AG04449 (cell line): ENCODE measurements at regions not wholly inside any gene's neighbourhood (a gene's known extent, or its start where the extent isn't known, plus 50 kb on each side); places are given as distances from the start of the nearest gene placed in this dataset.

Experiments
- CTCF ChIA-PET: fragments of 350-600 bp; formaldehyde crosslinking; extraction: SDS; loops from one replicate; lab custom pipeline; 2021; ENCODE audit warnings: antibody characterized with exemption; lab: Yijun Ruan, JAX
- POLR2A ChIA-PET: fragments of 400-600, 350-600 bp; formaldehyde crosslinking; extraction: SDS; loops from one replicate; lab custom pipeline; 2020; ENCODE audit warnings: antibody characterized with exemption, inconsistent platforms; lab: Yijun Ruan, JAX
- DNase-seq: peaks from one replicate; pipeline ENCODE4 v3.0.0-alpha.2; 2010; ENCODE audit warnings: low read depth, low spot score
- H3K4me3 ChIP-seq: 2 replicates; pipeline ENCODE4 v1.5.1; 2011; ENCODE audit warnings: low read depth, mild to moderate bottlenecking, control low read depth, low read length
- TF ChIP-seq, protein P1 (sequence below): IDR thresholded peaks from one replicate; pipeline ENCODE4 v1.5.1; 2011; ENCODE audit warnings: mild to moderate bottlenecking, moderate library complexity, low read length, control low read depth, inconsistent platforms; ENCODE audit not compliant: insufficient read depth; ENCODE audit errors: missing control alignments

DNA sequence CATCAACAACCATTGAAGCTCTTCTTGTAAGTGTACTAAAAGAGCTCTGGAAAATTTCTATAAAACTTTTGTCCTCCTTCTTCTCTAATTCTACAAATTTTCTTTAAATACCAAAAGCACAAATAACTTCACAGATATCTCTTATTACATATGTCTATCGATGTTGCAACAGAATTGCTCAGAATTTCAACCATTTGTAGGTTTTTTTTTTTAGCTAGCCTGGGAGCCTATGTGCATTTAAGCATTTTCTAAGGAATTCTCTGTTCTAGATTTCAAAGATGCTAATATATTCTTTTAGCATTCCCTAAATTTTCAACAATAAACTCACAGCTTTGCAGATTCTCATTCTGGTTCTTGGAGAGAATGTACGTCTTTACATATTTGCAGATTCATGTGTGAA, 774.3 kb upstream of the NR2F2 start:
- TF ChIP-seq, protein P1, sequence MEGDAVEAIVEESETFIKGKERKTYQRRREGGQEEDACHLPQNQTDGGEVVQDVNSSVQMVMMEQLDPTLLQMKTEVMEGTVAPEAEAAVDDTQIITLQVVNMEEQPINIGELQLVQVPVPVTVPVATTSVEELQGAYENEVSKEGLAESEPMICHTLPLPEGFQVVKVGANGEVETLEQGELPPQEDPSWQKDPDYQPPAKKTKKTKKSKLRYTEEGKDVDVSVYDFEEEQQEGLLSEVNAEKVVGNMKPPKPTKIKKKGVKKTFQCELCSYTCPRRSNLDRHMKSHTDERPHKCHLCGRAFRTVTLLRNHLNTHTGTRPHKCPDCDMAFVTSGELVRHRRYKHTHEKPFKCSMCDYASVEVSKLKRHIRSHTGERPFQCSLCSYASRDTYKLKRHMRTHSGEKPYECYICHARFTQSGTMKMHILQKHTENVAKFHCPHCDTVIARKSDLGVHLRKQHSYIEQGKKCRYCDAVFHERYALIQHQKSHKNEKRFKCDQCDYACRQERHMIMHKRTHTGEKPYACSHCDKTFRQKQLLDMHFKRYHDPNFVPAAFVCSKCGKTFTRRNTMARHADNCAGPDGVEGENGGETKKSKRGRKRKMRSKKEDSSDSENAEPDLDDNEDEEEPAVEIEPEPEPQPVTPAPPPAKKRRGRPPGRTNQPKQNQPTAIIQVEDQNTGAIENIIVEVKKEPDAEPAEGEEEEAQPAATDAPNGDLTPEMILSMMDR = no peak
- ChIA-PET CTCF (interaction anchor here (1.2 kb wide), 1 partner anchor 278 kb away, joined by 3 read pairs; no protein-coding TSS in a partner anchor), POLR2A (no interaction called here)
- H3K4me3 ChIP-seq = no peak overlapping the region
- no peak for DNase-seq

DNA sequence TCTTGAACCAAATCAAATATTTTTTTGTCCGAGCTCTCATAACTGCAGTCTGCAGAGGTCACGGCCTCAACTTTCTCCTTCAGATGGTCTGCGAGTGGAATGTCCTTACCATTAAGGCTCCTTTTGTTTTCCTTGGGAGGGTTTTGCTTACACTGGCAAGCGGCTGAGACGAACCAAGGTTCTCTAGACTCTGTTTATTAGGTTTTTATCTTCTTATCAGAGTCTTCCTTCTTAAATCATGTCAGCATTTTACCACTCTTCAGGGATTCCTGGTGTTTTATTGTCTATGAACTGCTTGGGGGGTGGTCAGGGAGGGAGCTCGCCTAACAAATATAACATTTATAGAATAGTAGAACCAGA, 773.7 kb upstream of the NR2F2 start:
- TF ChIP-seq, protein P1 = no peak
- H3K4me3 ChIP-seq = no peak overlapping the region
- no peak for DNase-seq
- ChIA-PET CTCF (interaction anchor here (1.2 kb wide), 1 partner anchor 278 kb away, joined by 3 read pairs; no protein-coding TSS in a partner anchor), POLR2A (no interaction called here)

DNA sequence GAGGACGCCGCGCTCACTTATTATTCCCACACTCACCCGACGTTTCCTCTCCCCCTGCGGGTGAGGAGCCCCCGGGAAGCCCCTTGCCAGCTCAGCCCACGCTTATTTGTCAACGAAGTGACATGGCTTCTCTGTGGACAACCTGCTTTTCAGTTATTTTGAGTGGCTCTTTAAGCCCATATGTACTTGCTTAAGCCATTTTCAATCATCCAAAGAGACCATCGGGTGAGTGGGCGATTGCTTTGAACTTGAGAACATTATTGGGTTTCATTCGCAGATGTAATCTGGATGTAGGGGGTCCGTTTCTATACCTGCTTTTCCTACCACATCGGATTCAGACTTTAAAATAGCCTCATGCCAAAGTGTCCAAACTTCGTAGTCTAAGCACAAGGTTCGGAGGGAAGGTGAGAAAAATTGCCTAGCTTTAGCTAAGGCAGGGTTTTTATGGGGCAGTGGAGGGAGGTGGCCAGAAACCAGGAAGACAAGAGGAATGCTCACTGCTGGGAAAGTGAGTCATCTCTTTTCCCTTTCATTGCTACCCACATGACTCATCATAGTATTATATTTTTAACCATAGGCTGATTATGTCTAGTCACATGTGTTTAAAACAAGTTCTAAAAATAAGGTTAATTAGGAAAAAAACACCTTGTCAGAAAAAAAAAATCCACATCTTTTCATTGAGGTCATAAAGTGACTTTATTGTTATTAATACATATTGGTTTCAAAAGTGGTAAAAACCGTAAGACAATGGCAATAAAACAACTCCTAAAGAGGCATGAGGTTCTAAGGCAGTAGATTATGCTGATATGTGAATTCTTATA, 773.1 kb upstream of the NR2F2 start:
- ChIA-PET POLR2A (no interaction called here), CTCF (interaction anchor here (1.2 kb wide), 1 partner anchor 279 kb away, joined by 3 read pairs; no protein-coding TSS in a partner anchor)
- peak; percentile 71 for DNase-seq
- TF ChIP-seq, protein P1 = no peak
- no peak overlapping the region for H3K4me3 ChIP-seq

DNA sequence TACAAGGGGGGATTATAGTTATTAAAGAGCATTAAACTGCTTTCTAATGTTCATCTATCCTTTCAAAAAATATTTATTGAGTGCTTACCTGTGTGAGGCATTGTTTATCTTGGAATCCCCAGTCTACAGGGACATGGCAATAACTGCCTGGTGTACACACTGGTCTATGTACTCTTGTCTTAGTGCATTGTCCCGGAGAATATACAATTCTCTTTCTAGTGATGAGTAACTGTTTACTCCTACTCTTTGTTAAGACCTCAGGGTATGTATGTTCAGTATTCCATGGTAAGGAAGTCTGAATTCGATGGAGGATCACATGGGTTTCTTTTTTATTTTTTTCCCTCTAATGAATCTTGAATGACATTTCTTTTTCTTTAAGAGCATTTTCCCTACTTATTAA, 772.4 kb upstream of the NR2F2 start:
- H3K4me3 ChIP-seq = no peak overlapping the region
- POLR2A ChIA-PET = no interaction called here
- no peak for DNase-seq
- CTCF ChIA-PET = interaction anchor here (0.8 to 1.4 kb wide), 2 partner anchors 266 to 769 kb away, joined by 3 to 7 read pairs; no protein-coding TSS in a partner anchor
- TF ChIP-seq, protein P1 = no peak

DNA sequence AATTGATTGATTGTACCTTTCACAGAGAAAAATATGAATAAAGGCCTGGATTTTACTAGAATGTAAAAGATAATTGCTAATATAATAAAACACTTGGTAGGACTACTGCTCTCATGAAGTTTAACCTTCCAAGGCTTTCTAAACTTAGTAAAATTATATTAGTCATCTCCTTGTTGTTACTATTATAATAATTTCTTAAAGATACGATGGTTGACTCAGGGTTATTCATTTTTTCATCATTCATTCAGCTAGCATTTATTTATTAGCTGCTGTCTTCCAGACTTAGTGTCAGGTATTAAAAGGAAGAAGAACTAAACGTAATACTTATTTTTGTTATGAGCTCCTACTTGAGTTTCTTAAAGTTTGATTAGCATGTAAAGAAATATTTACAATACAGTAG, 771.6 kb upstream of the NR2F2 start:
- no peak overlapping the region for H3K4me3 ChIP-seq
- TF ChIP-seq, protein P1 = no peak
- POLR2A ChIA-PET = no interaction called here
- CTCF ChIA-PET = interaction anchor here (0.8 to 1.4 kb wide), 2 partner anchors 267 to 769 kb away, joined by 3 to 7 read pairs; no protein-coding TSS in a partner anchor
- DNase-seq = no peak

DNA sequence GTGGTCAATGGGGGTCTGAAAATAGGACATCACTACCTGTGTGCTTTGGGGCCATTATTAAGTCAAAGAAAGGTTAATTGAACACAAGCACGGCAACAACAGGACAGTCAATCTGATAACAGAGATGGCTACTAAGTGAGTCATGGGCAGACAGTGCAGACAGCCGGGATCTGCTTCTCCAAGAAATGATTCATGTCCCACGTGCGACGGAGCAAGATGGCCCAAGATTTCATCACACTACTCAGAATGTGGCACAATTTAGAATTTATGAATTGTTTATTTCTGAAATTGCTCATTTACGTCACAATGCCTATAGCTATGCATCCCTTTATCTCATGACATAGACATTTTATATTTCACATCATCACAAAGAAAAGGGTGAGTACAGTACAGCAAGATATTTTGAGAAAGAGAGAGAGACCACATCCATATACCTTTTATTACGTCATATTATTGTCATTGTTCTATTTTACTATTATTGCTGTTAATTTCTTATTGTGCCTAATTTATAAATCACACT, 770.6 kb upstream of the NR2F2 start:
- ChIA-PET CTCF (no interaction called here), POLR2A (no interaction called here)
- peak; percentile 65 for DNase-seq
- H3K4me3 ChIP-seq = no peak overlapping the region
- TF ChIP-seq, protein P1 = no peak
